NCI-H187 (cell line): ENCODE measurements at regions not wholly inside any gene's neighbourhood (a gene's known extent, or its start where the extent isn't known, plus 50 kb on each side); places are given as distances from the start of the nearest gene placed in this dataset.
"Not testable (repeated sequence)": the region's sequence is repeated elsewhere in the genome, so short reads cannot be mapped to it uniquely, and the experiment has no call there.

Experiments used
- DNase-seq, 2 experiments: peaks; one replicate each; lab custom pipeline; 2025; lab: John Stamatoyannopoulos, UW

DNA sequence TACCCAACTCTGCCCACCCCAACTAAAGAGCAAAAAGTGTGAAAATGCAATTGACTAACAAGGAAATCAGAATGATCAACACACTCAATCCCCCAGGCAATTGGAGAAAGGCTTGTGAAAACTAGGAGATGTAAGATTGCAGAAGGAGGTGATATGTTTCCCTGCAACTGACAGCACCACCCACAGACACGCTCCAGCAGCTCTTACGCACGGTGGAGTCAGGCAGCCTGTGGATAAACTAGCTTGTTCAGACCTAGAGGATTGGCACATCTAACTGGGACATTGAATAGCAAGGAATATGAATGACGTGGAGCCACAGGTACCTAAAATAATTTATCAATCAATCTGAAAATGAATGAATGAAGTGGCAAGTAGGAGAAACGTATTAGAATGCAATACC, 125.7 kb upstream of the MYO3A start:
- no peak for DNase-seq

DNA sequence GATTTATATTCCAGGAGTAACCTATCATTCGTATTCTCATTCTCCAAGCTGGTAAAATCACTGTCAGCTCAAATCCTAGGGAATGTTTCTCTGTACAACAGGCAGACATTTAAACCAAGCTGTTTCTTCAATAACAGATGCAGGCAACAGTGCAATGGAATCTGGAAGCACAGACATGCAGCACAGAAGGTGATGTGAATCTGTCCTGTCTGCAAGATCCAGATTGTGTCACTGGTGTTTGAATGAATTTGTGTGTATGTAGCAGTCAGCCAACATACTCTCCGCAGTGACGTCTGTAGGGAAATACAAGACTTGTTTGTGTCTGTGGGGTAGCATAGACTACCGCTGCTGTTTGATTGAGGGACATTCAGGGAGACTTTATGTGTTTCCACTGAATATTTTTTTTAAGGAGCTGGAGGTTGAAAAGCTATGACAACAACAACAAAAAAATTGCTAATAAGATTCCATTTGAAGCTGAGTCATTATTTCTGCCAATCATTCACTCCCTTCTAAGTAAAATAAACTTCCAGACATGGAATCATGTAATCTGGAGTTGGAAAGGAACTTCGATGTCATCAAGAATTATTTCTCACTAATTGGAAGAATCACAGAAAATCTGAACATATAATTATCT, 122.9 kb upstream of the MYO3A start:
- no peak for DNase-seq

DNA sequence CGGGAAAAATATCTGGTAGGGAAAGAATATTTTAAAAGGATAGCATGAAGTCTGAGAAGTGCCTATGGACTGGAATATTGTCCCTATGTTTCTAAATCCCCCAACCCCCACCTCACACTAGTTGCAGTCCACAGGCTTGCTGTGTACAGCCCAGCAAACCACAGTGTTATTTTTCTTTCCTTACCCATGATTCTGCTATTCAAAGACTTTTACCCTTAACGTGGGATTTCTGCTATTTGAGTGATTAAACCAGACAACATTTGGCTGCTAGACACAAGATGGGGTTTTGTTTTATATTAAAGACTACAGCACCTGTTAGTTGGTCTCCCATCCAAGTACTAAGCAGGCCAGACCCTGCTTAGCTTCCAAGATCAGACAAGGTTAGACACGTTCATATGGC, 120.5 kb upstream of the MYO3A start:
- no peak for DNase-seq

DNA sequence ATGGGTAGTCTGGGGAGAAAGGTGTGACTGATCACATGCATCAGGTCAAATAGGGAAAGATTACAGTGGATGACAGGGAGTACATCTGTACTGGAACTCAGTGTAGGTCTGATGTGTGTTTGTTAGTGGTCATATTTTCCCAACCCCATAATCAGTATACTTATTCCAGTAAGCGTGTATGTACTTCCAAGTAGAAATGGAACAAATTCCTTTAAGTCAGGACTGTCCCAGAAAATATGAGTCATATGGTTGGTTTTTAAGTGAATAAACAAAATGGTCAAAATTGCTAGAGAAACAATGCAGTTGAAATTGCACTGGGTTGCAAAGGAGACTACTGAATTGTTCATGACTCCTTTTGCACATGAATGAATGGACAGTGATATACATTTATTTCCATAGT, 118.8 kb upstream of the MYO3A start:
- DNase-seq = no peak

DNA sequence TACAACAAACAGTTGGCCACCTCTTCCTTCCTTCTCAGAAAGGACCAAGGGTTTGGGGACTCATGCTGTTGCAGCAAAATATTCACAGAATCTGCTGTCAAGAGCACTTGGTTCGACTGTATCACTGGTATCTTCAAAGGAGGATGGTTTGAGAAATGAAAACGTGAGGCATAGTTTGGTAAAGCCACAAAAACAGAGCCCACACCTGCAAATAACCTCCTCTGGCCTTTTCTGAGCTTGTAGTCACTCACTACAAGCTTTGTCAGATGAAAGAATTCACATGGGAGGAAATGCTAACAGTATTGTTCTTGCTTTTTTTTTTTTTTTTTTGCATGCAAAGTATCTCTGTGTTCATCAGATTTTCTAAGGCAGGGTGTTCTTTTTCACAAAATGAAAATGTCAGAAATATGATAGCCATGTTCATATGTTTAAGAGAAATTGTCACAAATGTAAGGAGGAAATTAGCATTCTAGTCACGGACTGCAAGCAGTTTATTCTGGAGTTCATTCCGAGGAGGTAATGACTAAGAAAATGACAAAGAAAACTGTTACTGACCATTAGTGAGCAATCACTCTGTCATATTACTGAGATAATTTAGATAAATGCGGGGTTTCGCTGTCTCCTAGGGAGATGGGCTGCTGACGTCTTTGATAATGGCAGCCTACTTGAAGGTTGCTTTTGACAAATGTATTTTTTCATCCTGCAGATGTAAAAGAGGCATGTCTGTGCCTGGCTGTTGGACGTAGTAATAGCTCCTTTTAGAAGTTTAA, 117.8 kb upstream of the MYO3A start:
- no peak for DNase-seq

DNA sequence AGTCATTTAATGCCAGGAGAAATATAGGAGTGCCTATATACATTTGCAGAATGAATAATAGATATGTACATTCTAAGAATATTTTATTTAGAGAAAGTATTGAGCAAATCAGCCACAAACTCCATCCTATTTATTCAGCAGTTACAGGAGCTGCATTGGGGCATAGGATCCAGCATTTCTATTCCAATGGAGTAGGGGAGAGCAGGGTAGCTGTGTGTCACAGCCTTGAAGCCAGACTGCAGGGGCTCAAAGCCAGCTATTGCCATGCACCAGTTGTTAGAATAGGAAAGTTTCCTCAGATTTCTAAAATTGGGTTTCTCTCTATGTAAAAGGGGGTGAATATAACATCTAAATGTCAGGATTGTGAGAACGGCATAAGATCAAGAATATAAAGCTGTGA, 116.8 kb upstream of the MYO3A start:
- DNase-seq = no peak

DNA sequence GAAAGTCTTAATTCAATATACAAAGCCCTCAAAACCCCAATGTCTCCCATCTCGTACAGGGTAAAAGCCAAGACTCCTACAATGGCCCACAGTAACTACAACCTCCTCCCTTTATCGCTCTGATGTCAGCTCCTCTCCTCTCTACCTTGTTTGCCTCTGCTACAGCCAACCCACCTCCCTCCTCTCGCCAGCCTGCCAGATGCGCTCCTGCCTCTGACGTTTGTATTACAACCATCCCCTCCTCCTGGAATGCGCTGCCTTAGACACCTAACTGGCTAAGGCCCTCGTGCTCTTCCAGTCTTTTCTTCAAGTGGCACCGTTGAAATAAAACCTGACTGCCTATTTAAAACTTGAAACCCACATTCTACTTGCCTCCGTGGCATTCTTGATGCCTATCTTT, 115.3 kb upstream of the MYO3A start:
- no peak for DNase-seq

DNA sequence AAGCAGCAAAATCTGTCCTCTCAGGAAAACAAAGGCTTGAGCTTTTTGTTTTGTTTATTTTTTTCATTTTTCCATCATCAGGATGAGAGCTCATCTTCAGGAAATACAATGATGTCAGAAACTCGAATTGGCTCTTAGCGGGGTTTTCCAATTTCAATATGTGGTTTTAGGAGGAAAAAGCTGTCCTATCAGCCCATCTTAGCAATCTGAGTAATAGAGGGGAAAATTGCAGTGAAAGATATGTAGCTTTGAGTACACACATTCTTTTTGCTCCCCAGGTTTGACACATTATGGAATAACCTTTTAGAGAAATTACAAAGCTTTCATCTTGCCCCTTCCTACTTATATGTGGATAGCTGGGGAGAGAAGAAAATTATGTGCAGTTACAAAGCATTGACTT, 113.6 kb upstream of the MYO3A start:
- no peak for DNase-seq

DNA sequence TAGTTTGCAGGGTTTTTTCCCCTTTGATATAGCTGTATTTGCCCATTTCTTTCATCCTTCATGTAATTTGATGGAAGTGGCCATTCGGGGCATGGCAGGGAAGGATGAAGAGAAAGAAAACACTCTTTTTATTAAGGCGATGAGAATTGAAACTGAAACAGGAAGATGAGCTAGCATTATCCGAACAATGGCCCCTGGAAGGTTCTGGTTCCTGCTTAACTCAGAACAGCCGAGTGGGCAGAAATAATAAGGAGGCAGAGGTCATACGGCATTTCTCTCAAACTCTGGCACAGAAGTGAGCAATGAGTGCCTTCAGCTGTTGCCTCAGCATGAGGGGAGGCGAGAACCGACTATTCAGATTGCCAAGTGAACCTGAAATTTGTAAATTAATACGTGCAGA, 113.2 kb upstream of the MYO3A start:
- no peak for DNase-seq

DNA sequence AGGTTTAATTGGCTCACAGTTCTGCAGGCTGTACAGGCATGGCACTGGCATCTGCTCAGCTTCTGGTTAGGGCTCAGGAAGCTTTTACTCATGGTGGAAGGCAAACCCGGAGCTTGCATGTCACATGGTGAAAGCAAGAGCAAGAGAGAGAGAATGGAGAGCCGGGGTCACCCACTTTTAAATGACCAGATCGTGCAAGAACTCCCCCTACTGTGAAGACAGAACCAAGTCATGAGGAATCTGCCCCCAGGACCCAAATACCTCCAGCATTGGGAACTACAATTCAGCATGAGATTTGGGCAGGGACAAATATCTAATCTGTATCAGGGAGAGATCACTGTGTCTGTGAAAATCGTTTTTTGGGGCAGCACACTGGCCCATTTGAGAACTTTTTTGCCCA, 110.0 kb upstream of the MYO3A start:
- no peak for DNase-seq

DNA sequence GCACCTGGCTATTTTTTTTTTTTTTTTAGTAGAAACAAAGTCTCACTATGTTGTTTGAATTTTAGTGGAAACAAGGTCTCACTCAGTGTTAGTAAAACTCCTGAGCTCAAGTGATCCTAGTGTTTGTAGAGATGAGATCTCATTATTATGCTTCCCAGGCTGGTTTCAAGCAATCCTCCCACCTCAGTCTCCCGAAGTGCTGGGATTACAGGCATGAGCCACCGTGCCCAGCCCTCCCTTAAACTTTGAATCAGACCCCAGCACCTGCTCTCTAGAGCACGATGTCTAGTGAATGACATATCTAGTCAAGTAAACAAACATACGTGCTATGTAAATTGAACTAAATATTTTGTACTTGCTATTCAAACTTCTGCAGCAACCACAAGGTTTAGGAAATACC, 105.6 kb upstream of the MYO3A start:
- no peak for DNase-seq

DNA sequence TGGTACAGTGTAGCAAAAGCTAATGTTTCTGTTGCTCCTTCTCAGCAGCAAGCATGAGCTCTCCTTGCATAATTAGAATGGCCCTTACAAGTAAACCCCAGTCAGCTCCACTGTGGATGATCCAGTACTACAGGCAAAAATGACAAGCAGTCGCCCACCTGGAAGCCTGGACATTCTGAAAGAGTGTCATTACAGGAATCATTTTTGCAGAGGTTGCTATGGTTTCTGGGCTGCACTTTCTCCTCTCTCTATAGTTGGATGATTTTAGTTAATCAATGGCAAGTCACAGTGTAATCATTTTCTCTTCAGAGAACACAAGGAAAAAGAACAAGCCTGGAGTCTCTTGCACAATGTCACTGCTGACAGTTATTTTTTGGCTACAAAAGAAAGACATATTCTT, 102.9 kb upstream of the MYO3A start:
- no peak for DNase-seq

DNA sequence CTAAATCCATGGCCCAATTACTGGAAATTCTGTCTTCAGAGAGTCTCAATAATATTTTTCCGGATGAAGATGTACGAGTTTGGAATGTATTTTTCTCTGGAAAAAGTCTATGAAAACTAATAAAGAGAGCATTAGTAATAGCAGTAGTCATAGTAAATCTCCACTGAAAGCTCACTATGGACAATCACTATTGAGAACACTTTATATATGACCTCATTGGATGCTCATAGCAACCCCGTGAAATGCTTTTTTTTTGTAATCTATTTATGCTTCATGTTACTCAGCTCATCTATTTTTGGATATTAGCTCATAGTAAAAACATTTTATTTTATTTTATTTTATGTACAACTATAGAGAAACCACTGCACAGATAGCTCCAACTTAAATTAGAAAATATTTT, 94.3 kb upstream of the MYO3A start:
- no peak for DNase-seq

DNA sequence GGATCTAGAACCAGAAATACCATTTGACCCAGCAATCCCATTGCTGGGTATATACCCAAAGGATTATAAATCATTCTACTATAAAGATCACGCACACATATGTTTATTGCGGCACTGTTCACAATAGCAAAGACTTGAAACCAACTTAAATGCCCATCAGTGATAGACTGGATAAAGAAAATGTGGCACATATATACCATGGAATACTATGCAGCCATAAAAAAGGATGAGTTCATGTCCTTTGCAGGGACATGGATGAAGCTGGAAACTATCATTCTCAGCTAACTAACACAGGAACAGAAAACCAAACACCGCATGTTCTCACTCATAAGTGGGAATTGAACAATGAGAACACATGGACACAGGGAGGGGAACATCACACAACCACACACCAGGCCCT, 93.2 kb upstream of the MYO3A start:
- DNase-seq = not testable (repeated sequence)

DNA sequence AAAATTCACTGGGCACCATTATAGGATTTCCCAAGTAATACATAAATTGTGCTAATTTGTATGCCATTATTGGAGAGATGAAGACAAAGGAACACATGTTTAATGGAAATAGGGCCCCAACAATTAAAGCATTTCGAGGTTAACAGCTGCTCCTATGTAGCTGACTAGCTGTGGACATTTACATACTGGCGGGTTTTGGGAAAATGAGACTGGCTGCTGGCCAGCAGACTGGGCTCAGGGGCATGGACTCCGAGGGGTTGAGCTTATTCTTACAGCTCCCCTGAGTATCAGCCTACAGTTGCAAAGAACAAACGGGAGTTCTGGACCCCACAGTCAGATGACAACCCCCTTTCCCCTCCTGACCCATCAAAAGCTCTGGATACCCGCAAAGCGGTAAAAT, 91.9 kb upstream of the MYO3A start:
- no peak for DNase-seq

DNA sequence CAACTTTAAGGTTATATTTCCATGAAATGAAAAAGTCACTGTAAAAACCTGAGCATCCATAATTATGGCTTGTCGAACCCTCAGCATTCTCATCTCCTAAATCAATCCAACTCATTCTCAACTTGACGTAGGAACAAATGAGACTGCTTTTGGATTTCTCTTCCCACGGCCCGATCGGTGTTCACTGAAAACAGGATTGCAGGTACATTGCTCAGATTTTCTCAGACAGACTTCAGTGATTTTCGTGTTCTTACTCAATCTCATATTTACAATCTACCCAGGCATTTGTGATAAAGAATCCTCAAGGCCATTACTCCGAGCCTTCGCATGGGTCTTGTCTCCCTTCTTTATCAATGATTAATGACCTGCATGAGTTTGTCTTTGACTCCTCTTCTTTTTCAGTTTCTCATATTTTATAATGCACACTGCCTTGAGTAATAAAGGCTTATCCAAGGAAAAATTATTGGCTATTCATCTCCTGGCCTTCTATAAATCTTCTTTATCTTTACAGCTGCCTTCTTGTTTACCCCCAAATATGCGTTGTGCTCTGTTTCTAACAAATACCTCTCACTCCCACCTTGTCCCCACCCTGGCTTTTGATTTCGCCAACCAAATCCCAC, 90.4 kb upstream of the MYO3A start:
- no peak for DNase-seq

DNA sequence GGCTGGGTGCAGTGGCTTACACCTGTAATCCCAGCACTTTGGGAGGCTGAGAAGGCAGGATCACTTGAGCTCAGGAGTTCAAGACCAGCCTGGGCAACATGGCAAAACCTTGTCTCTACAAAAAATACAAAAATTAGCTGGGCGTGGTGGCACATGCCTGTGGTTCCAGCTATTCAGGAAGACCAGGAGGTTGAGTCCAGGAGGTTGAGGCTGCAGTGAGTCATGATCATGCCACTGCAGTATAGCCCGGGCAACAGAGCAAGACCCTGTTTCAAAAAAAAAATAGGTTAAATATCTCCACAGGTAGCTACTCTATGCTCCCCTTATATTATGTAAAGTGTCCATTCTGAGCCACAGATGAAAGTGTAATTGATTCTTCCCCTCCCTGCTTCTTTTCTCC, 89.3 kb upstream of the MYO3A start:
- not testable (repeated sequence) for DNase-seq

DNA sequence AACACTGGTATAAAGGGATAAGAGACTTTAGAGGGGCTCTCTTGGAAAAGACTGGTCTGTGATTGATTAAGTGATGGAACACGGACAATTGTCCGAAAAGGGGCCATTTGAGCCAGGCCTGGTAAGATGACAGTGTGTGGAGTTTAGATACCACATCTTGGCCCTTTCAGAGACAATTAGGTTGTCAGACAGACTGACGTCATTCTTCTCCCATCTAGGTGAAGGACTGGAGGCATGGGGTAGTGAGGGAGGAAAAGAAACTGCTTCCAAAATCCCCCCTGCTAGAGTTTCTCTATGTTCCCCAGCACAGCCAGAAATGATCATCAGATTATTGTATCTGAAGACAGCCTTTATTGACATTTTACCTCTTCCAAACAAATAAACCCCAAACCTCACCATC, 84.8 kb upstream of the MYO3A start:
- no peak for DNase-seq

DNA sequence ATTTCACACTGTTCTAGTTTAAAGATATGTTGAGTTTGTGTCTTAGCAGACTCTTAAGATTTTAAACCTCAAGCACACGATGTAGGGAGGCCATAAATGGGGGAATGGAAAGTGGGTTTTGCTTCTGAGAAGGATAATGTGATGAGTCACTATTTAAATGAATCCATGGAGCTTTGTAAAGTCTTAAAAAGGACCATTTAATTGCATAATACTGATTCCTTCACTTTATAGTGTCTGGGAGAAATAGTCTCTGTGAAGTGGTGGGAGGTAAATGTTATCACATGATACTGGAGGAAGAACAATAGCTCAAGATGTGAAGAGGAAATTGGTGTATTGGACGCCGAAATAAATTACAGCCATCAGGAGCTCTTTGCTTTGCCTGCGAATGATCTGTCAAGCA, 84.0 kb upstream of the MYO3A start:
- no peak for DNase-seq

DNA sequence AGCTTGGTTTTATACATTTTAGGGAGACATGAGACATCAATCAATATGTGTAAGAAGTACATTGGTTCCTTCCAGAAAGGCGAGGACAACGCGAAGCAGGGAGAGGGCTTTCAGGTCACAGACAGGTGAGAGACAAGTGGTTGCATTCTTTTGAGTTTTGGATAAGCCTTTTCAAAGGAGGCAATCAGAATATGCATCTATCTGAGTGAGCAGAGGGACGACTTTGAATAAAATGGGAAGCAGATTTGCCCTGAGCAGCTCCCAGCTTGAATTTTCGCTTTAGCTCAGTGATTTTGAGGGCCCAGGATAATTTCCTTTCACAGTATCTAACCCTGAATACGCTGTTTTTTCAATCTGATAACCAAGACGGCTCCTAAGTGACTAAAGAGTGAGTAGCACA, 82.5 kb upstream of the MYO3A start:
- DNase-seq = no peak

DNA sequence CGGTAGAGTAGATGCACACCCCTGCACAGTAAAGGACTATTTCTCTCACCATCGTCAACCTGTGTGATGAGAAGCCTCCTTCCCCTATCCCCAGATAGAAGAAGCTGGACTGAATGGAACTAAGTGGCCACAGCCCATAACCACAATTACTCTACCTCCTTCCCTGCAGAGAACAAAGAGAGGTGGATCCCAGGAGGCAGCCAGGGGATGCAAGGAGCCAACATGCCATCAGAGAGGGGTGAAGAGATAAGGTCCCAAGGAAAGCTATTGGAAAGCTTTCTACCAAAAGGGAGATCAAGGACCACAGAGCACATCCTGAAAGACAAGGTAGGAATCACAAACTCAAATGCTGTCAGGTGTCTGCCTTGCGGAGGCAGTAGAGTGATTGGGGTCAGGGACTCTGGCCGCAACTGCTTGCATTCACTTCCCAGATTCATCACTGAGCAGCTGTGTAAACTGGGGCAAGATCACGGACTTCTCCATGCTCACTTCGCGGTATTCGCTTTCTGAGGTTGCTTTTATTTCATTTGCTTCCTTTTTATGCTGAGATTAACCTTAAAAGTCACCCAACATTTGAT, 81.6 kb upstream of the MYO3A start:
- no peak for DNase-seq

DNA sequence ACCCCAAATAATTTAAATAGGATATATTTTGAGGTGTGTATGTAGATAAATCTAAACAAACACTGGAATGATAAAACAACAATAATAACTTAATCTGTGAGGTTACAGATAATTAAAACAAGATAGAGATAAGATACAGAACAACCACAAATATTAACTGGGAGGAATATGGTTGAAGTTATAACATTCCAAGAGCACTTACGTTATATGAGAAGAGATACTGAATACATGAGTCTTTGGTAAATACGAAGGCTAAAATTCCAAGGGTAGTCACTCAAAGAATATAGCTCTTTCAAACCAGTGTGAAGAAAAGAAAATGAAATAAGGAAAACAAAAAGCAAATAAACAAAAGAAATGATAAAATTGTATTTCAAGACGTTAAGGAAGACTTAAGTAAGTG, 76.0 kb upstream of the MYO3A start:
- DNase-seq = no peak

DNA sequence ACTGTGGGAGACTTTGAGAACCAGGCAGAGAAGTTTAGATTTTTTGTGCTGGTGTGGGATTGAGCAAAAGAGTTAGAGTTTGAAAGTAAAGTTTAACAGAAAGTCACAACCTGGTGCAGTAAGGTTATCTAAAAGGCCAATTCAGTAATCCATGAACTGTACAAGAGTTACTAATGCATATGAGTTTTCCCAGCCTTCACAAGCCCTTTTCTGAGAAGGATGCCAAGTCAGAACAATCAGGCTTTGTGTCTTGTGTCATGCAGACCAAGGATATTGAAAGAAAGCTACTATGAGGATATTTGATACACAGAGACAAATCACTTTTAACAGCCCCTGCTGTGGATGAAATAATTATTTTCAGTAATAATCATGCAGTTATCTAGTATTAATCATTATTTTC, 68.8 kb upstream of the MYO3A start:
- no peak for DNase-seq
